ENCODE measurements at regions not wholly inside any gene's neighbourhood (a gene's known extent, or its start where the extent isn't known, plus 50 kb on each side); places are given as distances from the start of the nearest gene placed in this dataset.
"Not testable (repeated sequence)": the region's sequence is repeated elsewhere in the genome, so short reads cannot be mapped to it uniquely, and the experiment has no call there.

DNA sequence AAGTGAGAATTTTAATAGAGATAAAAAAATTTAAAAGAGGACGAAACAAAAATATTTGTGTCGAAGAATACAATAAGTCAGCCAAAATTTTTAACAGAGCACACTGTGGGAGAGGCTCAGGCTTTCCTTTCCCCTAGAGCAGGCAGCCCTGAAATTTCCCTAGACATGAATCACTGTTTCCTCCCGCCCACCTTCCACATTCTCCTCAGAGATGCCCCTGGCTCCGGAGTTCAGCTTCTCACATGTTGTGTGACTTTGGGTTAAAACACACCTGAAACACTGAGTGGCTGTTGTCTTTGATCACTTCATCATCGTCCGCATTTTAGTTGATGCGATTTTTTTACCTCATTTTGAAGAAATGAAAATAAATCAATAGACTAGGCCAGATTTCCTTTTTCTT lies 1183.8 kb downstream of the TMEM121 start:
- TF ChIP-seq, protein P1, sequence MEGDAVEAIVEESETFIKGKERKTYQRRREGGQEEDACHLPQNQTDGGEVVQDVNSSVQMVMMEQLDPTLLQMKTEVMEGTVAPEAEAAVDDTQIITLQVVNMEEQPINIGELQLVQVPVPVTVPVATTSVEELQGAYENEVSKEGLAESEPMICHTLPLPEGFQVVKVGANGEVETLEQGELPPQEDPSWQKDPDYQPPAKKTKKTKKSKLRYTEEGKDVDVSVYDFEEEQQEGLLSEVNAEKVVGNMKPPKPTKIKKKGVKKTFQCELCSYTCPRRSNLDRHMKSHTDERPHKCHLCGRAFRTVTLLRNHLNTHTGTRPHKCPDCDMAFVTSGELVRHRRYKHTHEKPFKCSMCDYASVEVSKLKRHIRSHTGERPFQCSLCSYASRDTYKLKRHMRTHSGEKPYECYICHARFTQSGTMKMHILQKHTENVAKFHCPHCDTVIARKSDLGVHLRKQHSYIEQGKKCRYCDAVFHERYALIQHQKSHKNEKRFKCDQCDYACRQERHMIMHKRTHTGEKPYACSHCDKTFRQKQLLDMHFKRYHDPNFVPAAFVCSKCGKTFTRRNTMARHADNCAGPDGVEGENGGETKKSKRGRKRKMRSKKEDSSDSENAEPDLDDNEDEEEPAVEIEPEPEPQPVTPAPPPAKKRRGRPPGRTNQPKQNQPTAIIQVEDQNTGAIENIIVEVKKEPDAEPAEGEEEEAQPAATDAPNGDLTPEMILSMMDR (IDR thresholded peaks at IDR 0.05), result not testable (repeated sequence)
- TF ChIP-seq POLR2A (IDR thresholded peaks at IDR 0.05), result not testable (repeated sequence)

All from body of pancreas (tissue), 4 donors.